HG03025 (cell line): ENCODE measurements at regions not wholly inside any gene's neighbourhood (a gene's known extent, or its start where the extent isn't known, plus 50 kb on each side); places are given as distances from the start of the nearest gene placed in this dataset.
"Not testable (repeated sequence)": the region's sequence is repeated elsewhere in the genome, so short reads cannot be mapped to it uniquely, and the experiment has no call there.

ENCODE experiments used
- ATAC-seq: cut with Tn5 transposase; IDR thresholded peaks from one replicate; pipeline ENCODE4 v1.9.1; 2021; ENCODE audit warnings: mild to moderate bottlenecking, moderate library complexity; ENCODE audit not compliant: unreplicated experiment, low FRiP score

GRCh38 chr6:112909781-112910180 is 562.7 kb downstream of the RFPL4B start:
- no peak for ATAC-seq

GRCh38 chr6:112910256-112910655 is 563.1 kb downstream of the RFPL4B start:
- ATAC-seq, result no peak

- no peak for ATAC-seq
Observed at GRCh38 chr6:112911959-112912358, 564.8 kb downstream of the RFPL4B start.

- ATAC-seq, result no peak
Observed at GRCh38 chr6:112912416-112913101, 565.4 kb downstream of the RFPL4B start.

GRCh38 chr6:112919744-112920143 is 572.6 kb downstream of the RFPL4B start:
- ATAC-seq, result not testable (repeated sequence)

GRCh38 chr6:112920994-112921393 is 573.9 kb downstream of the RFPL4B start:
- no peak for ATAC-seq

- ATAC-seq, result no peak
Observed at GRCh38 chr6:112923940-112924587, 576.9 kb downstream of the RFPL4B start.

GRCh38 chr6:112925702-112926101 is 578.6 kb downstream of the RFPL4B start:
- no peak for ATAC-seq

GRCh38 chr6:112927641-112928320 is 580.7 kb downstream of the RFPL4B start:
- no peak for ATAC-seq

- ATAC-seq, result no peak
Observed at GRCh38 chr6:112929641-112930040, 582.5 kb downstream of the RFPL4B start.

- ATAC-seq, result no peak
Observed at GRCh38 chr6:112931832-112932231, 584.7 kb downstream of the RFPL4B start.

GRCh38 chr6:112933947-112934346 is 586.8 kb downstream of the RFPL4B start:
- no peak for ATAC-seq

GRCh38 chr6:112934433-112935327 is 587.5 kb downstream of the RFPL4B start:
- no peak for ATAC-seq

GRCh38 chr6:112935402-112936078 is 588.4 kb downstream of the RFPL4B start:
- no peak for ATAC-seq

- ATAC-seq, result no peak
Observed at GRCh38 chr6:112936079-112936472, 588.9 kb downstream of the RFPL4B start.

- no peak for ATAC-seq
Observed at GRCh38 chr6:112936504-112936903, 589.4 kb downstream of the RFPL4B start.

GRCh38 chr6:112937690-112938089 is 590.6 kb downstream of the RFPL4B start:
- ATAC-seq, result not testable (repeated sequence)

- no peak for ATAC-seq
Observed at GRCh38 chr6:112938650-112939049, 591.5 kb downstream of the RFPL4B start.

GRCh38 chr6:112939563-112939962 is 592.4 kb downstream of the RFPL4B start:
- no peak for ATAC-seq

- no peak for ATAC-seq
Observed at GRCh38 chr6:112941613-112942012, 594.5 kb downstream of the RFPL4B start.
